A673 (cell line): ENCODE measurements at regions not wholly inside any gene's neighbourhood (a gene's known extent, or its start where the extent isn't known, plus 50 kb on each side); places are given as distances from the start of the nearest gene placed in this dataset.

Experiments
- CTCF ChIP-seq: fragments of 300-800, 200-600 bp; sonication (generic); conservative IDR thresholded peaks from 2 replicates; pipeline ENCODE4 v1.5.1; 2017; ENCODE audit warnings: low read depth, mild to moderate bottlenecking, antibody characterized with exemption, low read length, moderate library complexity, mixed read lengths
- EZH2 ChIP-seq: fragments of 200-600 bp; sonication (generic); IDR thresholded peaks from 2 replicates; pipeline ENCODE4 v1.6.1; 2017; ENCODE audit warnings: borderline replicate concordance, low read depth, mild to moderate bottlenecking, mixed read lengths, antibody characterized with exemption, low read length; ENCODE audit not compliant: poor library complexity, severe bottlenecking

- TF ChIP-seq CTCF (no peak), EZH2 (no peak)
Measured at GRCh38 chr5:84438456-84438855, 53.8 kb upstream of the EDIL3 start.
